ENCODE measurements at regions not wholly inside any gene's neighbourhood (a gene's known extent, or its start where the extent isn't known, plus 50 kb on each side); places are given as distances from the start of the nearest gene placed in this dataset.

- DNase-seq (ENCODE audit: low read depth), result no peak
- no peak overlapping the region for H3K4me3 ChIP-seq (ENCODE audit: low read depth, low read length)
- H3K27me3 ChIP-seq (ENCODE audit: control insufficient read depth, insufficient read depth, low read length), result no peaks in the 10 kb centered on the region
- no peaks in the 10 kb centered on the region for H3K36me3 ChIP-seq (ENCODE audit: control insufficient read depth, insufficient read depth, low read length)
- TF ChIP-seq, protein P1, sequence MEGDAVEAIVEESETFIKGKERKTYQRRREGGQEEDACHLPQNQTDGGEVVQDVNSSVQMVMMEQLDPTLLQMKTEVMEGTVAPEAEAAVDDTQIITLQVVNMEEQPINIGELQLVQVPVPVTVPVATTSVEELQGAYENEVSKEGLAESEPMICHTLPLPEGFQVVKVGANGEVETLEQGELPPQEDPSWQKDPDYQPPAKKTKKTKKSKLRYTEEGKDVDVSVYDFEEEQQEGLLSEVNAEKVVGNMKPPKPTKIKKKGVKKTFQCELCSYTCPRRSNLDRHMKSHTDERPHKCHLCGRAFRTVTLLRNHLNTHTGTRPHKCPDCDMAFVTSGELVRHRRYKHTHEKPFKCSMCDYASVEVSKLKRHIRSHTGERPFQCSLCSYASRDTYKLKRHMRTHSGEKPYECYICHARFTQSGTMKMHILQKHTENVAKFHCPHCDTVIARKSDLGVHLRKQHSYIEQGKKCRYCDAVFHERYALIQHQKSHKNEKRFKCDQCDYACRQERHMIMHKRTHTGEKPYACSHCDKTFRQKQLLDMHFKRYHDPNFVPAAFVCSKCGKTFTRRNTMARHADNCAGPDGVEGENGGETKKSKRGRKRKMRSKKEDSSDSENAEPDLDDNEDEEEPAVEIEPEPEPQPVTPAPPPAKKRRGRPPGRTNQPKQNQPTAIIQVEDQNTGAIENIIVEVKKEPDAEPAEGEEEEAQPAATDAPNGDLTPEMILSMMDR (IDR thresholded peaks at IDR 0.05; ENCODE audit: insufficient read depth, low read length, poor library complexity, severe bottlenecking), result no peak
Observed at GRCh38 chr7:82757-83155, 109.6 kb upstream of the FAM20C start.

DNA sequence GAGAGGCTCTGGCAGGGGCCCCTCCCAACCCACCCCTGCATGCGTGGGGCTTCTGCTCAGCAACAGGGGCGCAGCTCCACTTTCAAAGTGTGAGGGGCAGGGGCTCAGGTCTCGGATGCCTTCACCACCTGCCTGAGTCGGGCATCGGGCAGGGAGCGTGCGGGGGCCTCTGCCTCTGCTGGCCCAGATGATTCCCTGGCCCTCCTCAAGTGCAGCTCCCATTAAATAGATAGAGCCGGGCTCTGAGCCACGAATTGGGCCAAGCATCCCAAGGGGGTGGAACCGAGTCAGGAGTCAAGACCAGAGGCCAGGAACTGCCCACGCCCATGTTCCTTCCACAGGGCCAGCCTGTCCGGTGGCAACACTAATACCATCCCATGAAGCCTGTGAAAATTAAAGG is 108.9 kb upstream of the FAM20C start:
- TF ChIP-seq, protein P1 (IDR thresholded peaks at IDR 0.05; ENCODE audit: insufficient read depth, low read length, poor library complexity, severe bottlenecking), result no peak
- Histone ChIP-seq H3K4me3 (ENCODE audit: low read depth, low read length) (no peak overlapping the region), H3K36me3 (ENCODE audit: control insufficient read depth, insufficient read depth, low read length) (no peaks in the 10 kb centered on the region), H3K27me3 (ENCODE audit: control insufficient read depth, insufficient read depth, low read length) (no peaks in the 10 kb centered on the region)
- DNase-seq (ENCODE audit: low read depth), result no peak

GRCh38 chr7:83861-84632 is 108.3 kb upstream of the FAM20C start:
- no peak for DNase-seq (ENCODE audit: low read depth)
- TF ChIP-seq, protein P1 (IDR thresholded peaks at IDR 0.05; ENCODE audit: insufficient read depth, low read length, poor library complexity, severe bottlenecking), result no peak
- no peaks in the 10 kb centered on the region for H3K36me3 ChIP-seq (ENCODE audit: control insufficient read depth, insufficient read depth, low read length)

GRCh38 chr7:84633-85020 is 107.7 kb upstream of the FAM20C start:
- DNase-seq (ENCODE audit: low read depth), result no peak
- H3K4me3 ChIP-seq (ENCODE audit: low read depth, low read length), result no peak overlapping the region
- no peaks in the 10 kb centered on the region for H3K27me3 ChIP-seq (ENCODE audit: control insufficient read depth, insufficient read depth, low read length)
- H3K36me3 ChIP-seq (ENCODE audit: control insufficient read depth, insufficient read depth, low read length), result no peaks in the 10 kb centered on the region
- TF ChIP-seq, protein P1 (IDR thresholded peaks at IDR 0.05; ENCODE audit: insufficient read depth, low read length, poor library complexity, severe bottlenecking), result no peak

More at GRCh38 chr7:83861-84632, 108.3 kb upstream of the FAM20C start:
- H3K27me3 ChIP-seq (ENCODE audit: control insufficient read depth, insufficient read depth, low read length), result no peaks in the 10 kb centered on the region
- no peak overlapping the region for H3K4me3 ChIP-seq (ENCODE audit: low read depth, low read length)

DNA sequence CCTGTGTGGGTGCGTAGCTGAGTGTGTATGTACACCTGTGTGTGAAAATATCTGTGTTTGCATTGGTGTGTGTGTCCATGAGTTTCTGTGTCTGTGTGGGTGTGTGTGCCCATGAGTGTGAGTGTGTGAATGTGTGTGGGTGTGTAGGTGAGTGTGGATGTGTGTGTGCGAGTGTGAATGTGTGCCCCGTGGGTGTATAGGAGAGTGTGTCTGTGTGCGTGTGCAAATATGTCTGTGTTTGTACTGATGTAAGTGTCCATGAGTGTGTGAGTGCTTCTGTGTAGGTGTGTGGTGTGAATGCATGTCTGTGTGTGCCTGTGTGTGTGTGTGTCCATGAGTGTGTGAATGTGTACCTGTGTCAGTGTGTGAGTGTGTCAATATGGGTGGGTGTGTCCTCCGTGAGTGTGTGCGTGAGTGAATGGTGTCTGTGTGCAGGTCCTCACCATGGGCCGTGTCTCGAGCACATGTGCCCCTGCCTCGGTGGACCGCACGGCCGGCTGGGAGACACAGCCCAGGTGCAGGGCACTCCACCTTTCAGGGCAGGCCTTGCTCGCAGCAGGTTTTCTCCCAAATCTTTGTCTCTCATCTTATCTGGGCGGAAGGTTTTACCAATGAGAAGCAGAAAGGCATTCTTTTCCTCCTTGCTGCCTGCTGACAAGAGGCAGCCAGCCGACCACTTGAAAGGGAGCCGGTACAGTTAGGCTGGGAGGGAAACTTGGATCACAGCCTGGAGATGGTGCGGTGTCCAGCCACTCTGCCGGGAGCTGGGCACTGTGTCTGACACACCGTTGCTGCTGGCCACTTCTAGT is 107.1 kb upstream of the FAM20C start:
- Histone ChIP-seq H3K4me3 (ENCODE audit: low read depth, low read length) (no peak overlapping the region), H3K27me3 (ENCODE audit: control insufficient read depth, insufficient read depth, low read length) (no peaks in the 10 kb centered on the region), H3K36me3 (ENCODE audit: control insufficient read depth, insufficient read depth, low read length) (no peaks in the 10 kb centered on the region)
- no peak for DNase-seq (ENCODE audit: low read depth)
- TF ChIP-seq, protein P1 (IDR thresholded peaks at IDR 0.05; ENCODE audit: insufficient read depth, low read length, poor library complexity, severe bottlenecking), result no peak

All from kidney epithelial cell (primary cell).